Rectal smooth muscle tissue (tissue), 1 donor: ENCODE measurements at regions not wholly inside any gene's neighbourhood (a gene's known extent, or its start where the extent isn't known, plus 50 kb on each side); places are given as distances from the start of the nearest gene placed in this dataset.

Experiments
- H3K27ac ChIP-seq: one replicate; pipeline ENCODE4 v1.7.0; 2013; ENCODE audit warnings: low read depth, low read length, inconsistent platforms
- H3K27me3 ChIP-seq: one replicate; pipeline ENCODE4 v1.7.0; 2013; ENCODE audit warnings: low read length; ENCODE audit not compliant: control insufficient read depth, insufficient read depth
- H3K36me3 ChIP-seq: one replicate; pipeline ENCODE4 v1.7.0; 2013; ENCODE audit warnings: low read length; ENCODE audit not compliant: control insufficient read depth, insufficient read depth
- H3K4me1 ChIP-seq: one replicate; pipeline ENCODE4 v1.7.0; 2013; ENCODE audit warnings: low read length; ENCODE audit not compliant: control insufficient read depth, insufficient read depth
- H3K4me3 ChIP-seq: one replicate; pipeline ENCODE4 v1.7.0; 2013; ENCODE audit warnings: low read length
- H3K9ac ChIP-seq: one replicate; pipeline ENCODE4 v1.7.0; 2013; ENCODE audit warnings: low read length

DNA sequence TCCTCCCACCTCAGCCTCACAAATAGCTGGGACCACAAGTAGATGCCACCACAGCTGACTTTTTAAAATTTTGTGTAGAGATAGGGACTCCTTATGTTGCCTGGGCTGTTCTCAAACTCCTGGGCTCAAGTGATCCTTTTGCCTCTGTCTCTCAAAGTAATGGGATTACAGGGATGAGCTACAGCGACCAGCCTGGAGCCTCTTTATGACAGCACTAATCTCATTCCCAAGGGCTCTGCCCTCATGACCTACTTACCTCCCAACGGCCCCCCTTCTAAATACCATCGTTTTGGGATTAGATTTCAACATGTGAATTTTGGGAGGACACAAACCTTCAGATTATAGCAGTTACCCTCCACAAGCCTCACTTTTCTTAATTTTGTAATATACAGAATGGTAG is 150.6 kb upstream of the FUT8 start:
- no peaks in the 10 kb centered on the region for H3K27me3 ChIP-seq
- no peak overlapping the region for H3K27ac ChIP-seq
- no peaks in the 10 kb centered on the region for H3K4me1 ChIP-seq
- H3K9ac ChIP-seq: no peak overlapping the region
- no peaks in the 10 kb centered on the region for H3K36me3 ChIP-seq
- no peak overlapping the region for H3K4me3 ChIP-seq

DNA sequence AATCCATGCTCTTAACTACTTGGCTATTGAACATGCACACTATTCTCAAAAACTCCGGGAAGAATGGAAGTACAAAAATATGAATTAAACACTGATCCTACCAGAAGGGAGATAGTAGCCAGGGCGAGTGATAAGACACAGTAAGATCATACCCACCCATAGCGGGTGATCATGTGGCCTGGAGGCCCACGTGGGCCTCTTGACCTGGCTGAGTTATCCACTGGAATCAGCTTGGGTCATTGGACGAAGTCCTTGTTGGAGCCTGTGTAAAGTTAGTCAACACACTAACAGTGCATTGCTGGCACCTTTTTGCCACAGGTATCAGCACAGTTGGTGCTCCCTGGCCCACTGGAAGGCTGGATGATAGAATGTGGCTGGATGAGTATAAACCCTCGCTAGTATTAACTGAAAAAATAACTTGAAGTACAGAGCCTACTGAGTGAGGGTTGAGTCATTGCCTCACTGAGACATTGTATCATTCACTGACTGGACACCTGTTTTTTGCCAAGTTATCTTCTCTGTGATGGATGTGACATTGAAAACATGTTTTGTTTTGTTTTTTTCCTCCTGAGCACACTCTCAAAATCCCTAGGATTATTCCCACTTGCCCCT is 149.2 kb upstream of the FUT8 start:
- no peak overlapping the region for H3K4me3 ChIP-seq
- no peaks in the 10 kb centered on the region for H3K27me3 ChIP-seq
- no peaks in the 10 kb centered on the region for H3K4me1 ChIP-seq
- H3K36me3 ChIP-seq: no peaks in the 10 kb centered on the region
- no peak overlapping the region for H3K9ac ChIP-seq
- no peak overlapping the region for H3K27ac ChIP-seq

DNA sequence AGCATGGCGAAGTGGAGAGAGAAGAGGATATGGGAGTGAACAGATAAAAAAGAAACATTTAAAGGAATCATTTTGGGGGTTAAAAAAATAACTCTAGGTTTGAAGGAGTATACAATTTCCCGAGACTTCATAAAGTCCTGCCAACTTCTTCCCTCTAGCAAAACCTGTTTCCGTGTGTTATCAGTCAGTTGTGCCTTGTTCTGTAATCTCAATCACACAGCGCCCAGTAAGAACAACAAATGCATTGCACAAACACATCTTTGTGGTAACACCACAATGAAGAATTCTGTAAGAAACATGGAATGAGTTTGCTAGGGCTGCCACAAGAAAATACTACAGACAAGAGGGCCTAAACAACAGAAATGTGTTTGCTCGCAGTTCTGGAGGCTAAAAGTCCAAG is 144.7 kb upstream of the FUT8 start:
- Histone ChIP-seq H3K36me3 (no peaks in the 10 kb centered on the region), H3K27ac (no peak overlapping the region), H3K27me3 (no peaks in the 10 kb centered on the region), H3K4me1 (no peaks in the 10 kb centered on the region), H3K4me3 (no peak overlapping the region), H3K9ac (no peak overlapping the region)

DNA sequence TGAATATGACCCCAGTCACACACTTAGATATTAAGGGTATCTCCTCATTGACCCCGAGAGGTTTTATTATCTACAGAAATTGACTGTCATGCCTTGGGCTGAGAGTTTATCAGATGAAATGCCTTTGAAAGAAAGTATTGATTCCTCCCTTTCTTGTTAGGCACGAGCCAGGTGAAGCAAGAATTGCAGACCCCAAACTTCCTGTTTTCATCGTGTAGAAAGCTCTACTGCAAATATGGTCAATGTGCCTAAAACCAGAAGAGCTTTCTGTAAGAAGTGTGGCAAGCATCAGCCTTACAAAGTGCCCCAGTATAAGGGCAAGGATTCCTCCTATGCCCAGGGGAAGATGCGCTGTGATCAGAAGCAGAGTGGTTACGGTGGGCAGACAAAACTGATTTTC is 143.9 kb upstream of the FUT8 start:
- Histone ChIP-seq H3K36me3 (no peaks in the 10 kb centered on the region), H3K27ac (no peak overlapping the region), H3K4me3 (no peak overlapping the region)

DNA sequence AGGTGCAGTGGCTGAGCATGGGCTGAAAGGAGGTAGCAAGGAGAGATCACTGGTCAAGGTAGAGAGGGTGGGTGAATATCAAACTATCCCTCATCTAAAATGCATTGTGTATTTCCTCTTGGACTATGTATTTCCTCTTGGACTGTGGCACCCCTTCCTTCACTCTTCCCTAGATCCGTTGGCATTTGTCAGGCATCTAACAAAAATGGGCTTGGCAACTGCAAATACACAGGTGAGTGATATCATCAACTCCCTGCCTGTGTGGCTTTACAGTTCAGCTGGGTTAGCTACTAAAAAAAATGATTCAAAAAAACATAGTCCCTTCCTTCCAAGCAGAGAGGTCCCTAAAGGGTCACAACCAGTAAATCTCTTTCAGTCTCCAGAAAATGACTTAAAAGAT is 142.8 kb upstream of the FUT8 start:
- Histone ChIP-seq H3K27ac (no peak overlapping the region), H3K27me3 (no peaks in the 10 kb centered on the region), H3K4me1 (no peaks in the 10 kb centered on the region), H3K4me3 (no peak overlapping the region), H3K36me3 (no peaks in the 10 kb centered on the region), H3K9ac (no peak overlapping the region)

More for the DNA sequence above, 143.9 kb upstream of the FUT8 start:
- H3K4me1 ChIP-seq: no peaks in the 10 kb centered on the region
- no peaks in the 10 kb centered on the region for H3K27me3 ChIP-seq
- no peak overlapping the region for H3K9ac ChIP-seq

DNA sequence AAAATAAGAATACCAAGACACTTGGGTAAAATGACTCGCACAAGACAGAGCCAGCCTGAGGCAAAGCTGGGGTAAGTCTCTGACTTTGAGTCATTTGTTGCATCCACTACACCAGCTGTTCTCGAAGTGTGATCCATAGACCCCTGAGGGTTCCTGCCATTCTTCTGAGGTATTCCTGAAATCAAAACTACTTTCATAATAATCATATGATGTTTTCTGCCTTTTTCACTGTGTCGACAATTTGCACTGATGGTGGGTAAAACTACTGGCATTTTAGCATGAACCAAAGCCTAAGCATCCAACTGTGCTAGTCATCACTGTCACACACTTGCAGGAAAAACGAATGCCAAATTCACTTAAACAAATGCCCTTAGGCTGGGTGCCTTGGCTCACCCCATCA is 135.5 kb upstream of the FUT8 start:
- no peaks in the 10 kb centered on the region for H3K27me3 ChIP-seq
- H3K36me3 ChIP-seq: no peaks in the 10 kb centered on the region
- no peak overlapping the region for H3K4me3 ChIP-seq
- no peaks in the 10 kb centered on the region for H3K4me1 ChIP-seq
- no peak overlapping the region for H3K27ac ChIP-seq
- no peak overlapping the region for H3K9ac ChIP-seq

DNA sequence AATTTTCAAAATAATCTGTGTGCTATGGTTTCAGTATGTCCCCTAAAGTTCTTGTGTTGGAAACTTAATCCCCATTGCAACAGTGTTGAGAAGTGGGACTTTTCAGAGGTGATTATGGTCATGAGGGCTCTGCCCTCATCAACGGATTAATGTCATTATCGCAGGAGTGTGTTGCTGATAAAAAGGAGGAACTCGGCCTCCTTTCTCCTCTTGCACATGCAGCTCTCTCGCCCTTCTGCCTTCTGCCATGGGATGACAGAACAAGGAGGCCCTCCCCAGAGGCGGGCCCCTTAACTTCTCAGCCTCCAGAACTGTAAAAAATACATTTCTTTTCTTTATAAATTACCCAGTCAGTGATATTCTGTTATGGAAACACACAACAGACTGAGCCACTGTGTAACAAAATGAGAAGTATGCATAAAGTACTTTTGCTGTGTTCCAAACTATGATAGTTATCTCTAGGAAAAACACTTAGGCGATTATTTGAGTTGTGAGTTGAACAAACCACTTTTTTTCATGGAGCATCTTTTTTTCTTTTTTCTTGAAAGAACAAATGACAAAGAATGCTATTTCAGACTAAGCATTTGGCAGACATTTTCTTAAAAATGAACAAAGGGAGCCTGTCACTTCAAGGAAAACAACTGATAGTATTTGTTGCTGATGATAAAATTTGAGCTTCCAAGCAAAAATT is 134.8 kb upstream of the FUT8 start:
- no peaks in the 10 kb centered on the region for H3K27me3 ChIP-seq
- no peaks in the 10 kb centered on the region for H3K4me1 ChIP-seq
- no peaks in the 10 kb centered on the region for H3K36me3 ChIP-seq
- no peak overlapping the region for H3K4me3 ChIP-seq
- no peak overlapping the region for H3K27ac ChIP-seq
- H3K9ac ChIP-seq: no peak overlapping the region

DNA sequence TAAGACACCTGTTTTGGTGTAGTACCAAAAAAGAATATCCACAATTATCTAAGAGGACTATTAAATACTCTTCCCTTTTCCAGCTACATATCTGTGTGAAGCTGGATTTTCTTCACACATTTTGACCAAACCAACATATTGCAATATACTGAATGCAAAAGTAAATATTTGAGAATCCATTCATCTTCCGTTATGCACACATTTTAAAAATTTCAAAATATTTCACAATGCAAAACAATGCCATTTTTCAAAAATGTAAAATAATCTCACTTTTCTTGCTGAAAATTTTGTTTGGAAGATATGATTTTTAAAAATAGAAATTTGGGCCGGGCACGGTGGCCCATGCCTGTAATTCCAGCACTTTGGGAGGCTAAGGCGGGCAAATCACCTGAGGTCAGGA is 133.9 kb upstream of the FUT8 start:
- H3K9ac ChIP-seq: no peak overlapping the region
- H3K4me1 ChIP-seq: no peaks in the 10 kb centered on the region
- H3K27me3 ChIP-seq: no peaks in the 10 kb centered on the region
- no peak overlapping the region for H3K4me3 ChIP-seq
- H3K36me3 ChIP-seq: no peaks in the 10 kb centered on the region
- H3K27ac ChIP-seq: no peak overlapping the region

DNA sequence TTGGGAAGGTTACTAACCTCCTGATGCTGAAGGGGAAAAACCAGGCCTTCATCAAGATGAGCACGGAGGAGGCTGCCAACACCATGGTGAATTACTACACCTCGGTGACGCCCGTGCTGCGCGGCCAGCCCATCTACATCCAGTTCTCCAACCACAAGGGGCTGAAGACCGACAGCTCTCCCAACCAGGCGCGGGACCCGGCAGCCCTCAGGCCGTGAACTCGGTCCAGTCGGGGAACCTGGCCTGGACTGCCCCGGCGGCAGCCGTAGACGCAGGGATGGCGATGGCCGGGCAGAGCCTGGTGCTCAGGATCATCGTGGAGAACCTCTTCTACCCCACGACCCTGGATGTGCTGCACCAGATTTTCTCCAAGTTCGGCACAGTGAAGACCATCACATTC is 133.0 kb upstream of the FUT8 start:
- Histone ChIP-seq H3K9ac (no peak overlapping the region), H3K27me3 (no peaks in the 10 kb centered on the region), H3K36me3 (no peaks in the 10 kb centered on the region), H3K4me3 (no peak overlapping the region), H3K4me1 (no peaks in the 10 kb centered on the region), H3K27ac (no peak overlapping the region)

DNA sequence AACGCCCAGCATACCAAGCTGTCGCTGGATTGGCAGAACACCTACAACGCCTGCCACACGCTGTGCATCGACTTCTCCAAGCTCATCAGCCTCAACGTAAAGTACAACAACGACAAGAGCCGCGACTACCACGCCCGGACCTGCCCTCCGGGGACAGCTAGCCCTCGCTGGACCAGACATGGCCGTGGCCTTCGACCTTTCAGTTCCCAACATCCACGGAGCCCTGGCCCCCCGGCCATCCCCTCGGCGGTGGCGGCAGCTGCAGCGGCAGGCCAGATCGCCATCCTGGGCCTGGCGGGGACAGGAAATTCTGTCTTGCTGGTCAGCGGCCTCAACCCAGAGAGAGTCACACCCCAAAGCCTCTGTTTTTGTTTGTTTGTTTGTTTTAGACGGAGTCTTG is 132.6 kb upstream of the FUT8 start:
- Histone ChIP-seq H3K4me3 (no peak overlapping the region), H3K27ac (no peak overlapping the region), H3K27me3 (no peaks in the 10 kb centered on the region), H3K9ac (no peak overlapping the region), H3K36me3 (no peaks in the 10 kb centered on the region), H3K4me1 (no peaks in the 10 kb centered on the region)

DNA sequence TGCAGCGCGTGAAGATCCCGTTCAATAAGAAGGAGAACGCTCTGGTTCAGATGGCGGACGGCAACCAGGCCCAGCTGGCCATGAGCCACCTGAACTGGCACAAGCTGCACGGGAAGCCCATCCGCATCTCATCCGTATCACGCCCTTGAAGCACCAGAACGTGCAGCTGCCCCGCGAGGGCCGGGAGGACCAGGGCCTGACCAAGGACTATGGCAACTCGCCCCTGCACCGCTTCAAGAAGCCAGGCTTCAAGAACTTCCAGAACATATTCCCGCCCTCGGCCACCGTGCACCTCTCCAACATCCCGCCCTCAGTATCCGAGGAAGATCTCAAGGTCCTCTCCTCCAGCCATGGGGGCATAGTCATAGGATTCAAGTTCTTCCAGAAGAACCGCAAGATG is 131.9 kb upstream of the FUT8 start:
- H3K36me3 ChIP-seq: no peaks in the 10 kb centered on the region
- H3K4me3 ChIP-seq: no peak overlapping the region
- H3K4me1 ChIP-seq: no peaks in the 10 kb centered on the region
- no peaks in the 10 kb centered on the region for H3K27me3 ChIP-seq
- no peak overlapping the region for H3K9ac ChIP-seq
- H3K27ac ChIP-seq: no peak overlapping the region

DNA sequence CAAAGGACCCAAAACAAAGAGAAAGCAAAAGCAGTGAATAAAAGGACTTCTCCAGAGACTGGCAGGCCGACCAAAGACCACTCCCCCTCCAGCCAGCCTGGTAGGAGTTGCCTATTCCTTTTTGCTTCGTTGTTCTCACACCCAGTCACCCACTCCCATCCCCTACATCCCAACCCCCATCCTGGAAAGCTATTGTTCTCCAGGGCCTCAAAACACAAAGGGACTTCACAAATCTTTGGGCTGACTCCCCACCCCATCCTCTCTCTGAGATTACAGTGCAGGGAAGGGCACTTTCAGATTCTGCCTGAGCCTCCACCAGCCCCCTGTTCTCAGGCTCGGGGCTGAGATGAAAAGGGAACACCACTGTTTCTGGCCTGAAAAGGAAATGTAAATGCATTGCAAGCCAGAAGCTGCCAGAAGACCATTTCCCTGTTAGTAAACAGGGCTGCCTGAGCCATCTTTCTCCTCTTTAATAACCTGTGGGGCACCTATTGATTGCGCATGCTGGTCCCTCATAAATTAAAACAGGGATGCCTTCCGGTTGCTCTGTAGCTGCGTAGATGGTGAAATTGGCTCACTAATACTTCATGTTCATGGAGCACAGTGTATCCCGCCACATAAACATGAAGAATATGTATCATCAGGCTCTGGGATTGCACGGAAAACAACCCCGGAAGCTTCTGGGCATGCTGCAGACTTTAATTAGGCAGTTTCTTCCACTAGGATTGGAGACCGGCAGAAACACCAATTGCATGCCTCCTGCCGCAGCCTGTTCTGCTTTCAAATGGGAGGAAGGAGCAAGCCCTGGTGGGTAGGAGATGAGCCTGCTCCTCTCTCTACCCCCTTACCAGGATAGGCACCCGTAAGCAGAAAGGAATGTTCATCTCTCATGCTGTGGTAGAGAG is 130.3 kb upstream of the FUT8 start:
- Histone ChIP-seq H3K27ac (no peak overlapping the region), H3K4me3 (peak overlapping the region; percentile 39), H3K36me3 (no peaks in the 10 kb centered on the region), H3K27me3 (no peaks in the 10 kb centered on the region), H3K4me1 (no peaks in the 10 kb centered on the region), H3K9ac (no peak overlapping the region)
